ENCODE measurements at regions not wholly inside any gene's neighbourhood (a gene's known extent, or its start where the extent isn't known, plus 50 kb on each side); places are given as distances from the start of the nearest gene placed in this dataset.

- Histone ChIP-seq H3K9me2 (replicated peaks; ENCODE audit: low read depth, low read length) (no peaks in the 10 kb centered on the region), H3K4me1 (ENCODE audit: insufficient read depth, low read length, poor library complexity, severe bottlenecking) (peaks cover 15% of the 10 kb centered on the region), H3K79me2 (ENCODE audit: insufficient read depth, low read length) (no peaks in the 10 kb centered on the region), H3K27me3 (ENCODE audit: insufficient read depth, low read length, poor library complexity, severe bottlenecking) (no peaks in the 10 kb centered on the region), H3K9me3 (ENCODE audit: insufficient read depth, low read depth, low read length) (no peaks in the 10 kb centered on the region), H3K4me3 (ENCODE audit: low read length, poor library complexity, severe bottlenecking) (no peak overlapping the region), H2AFZ (ENCODE audit: low read length) (no peak overlapping the region), H3K9ac (ENCODE audit: low read depth, low read length, poor library complexity, severe bottlenecking) (no peak overlapping the region), H4K20me1 (ENCODE audit: insufficient read depth, low read length, poor library complexity, severe bottlenecking) (no peaks in the 10 kb centered on the region), H3F3A (ENCODE audit: low read depth) (no peaks in the 10 kb centered on the region), H3K4me2 (ENCODE audit: low read depth, low read length, poor library complexity, severe bottlenecking) (no peak overlapping the region), H3K36me3 (ENCODE audit: insufficient read depth, low read length) (no peaks in the 10 kb centered on the region)
- no peak for TF ChIP-seq EZH2phosphoT487 (IDR thresholded peaks at IDR 0.05; ENCODE audit: borderline replicate concordance)
- TF ChIP-seq CTCF (conservative IDR thresholded peaks at IDR 0.05; ENCODE audit: low read length) = no peak
These were observed 158.6 kb upstream of the DMRT1 start for GRCh38 chr9:682633-683508.

GRCh38 chr9:683509-684021, 157.9 kb upstream of the DMRT1 start:
- H3K9ac ChIP-seq (ENCODE audit: low read depth, low read length, poor library complexity, severe bottlenecking) = no peak overlapping the region
- H3K27me3 ChIP-seq (ENCODE audit: insufficient read depth, low read length, poor library complexity, severe bottlenecking) = no peaks in the 10 kb centered on the region
- H3F3A ChIP-seq (ENCODE audit: low read depth) = no peaks in the 10 kb centered on the region
- no peaks in the 10 kb centered on the region for H3K79me2 ChIP-seq (ENCODE audit: insufficient read depth, low read length)
- peaks cover 12% of the 10 kb centered on the region for H3K4me1 ChIP-seq (ENCODE audit: insufficient read depth, low read length, poor library complexity, severe bottlenecking)
- H3K9me2 ChIP-seq (replicated peaks; ENCODE audit: low read depth, low read length) = no peaks in the 10 kb centered on the region
- no peaks in the 10 kb centered on the region for H3K36me3 ChIP-seq (ENCODE audit: insufficient read depth, low read length)
- no peak overlapping the region for H2AFZ ChIP-seq (ENCODE audit: low read length)
- H3K9me3 ChIP-seq (ENCODE audit: insufficient read depth, low read depth, low read length) = no peaks in the 10 kb centered on the region
- no peak overlapping the region for H3K4me3 ChIP-seq (ENCODE audit: low read length, poor library complexity, severe bottlenecking)
- no peaks in the 10 kb centered on the region for H4K20me1 ChIP-seq (ENCODE audit: insufficient read depth, low read length, poor library complexity, severe bottlenecking)
- TF ChIP-seq CTCF (conservative IDR thresholded peaks at IDR 0.05; ENCODE audit: low read length) (no peak), EZH2phosphoT487 (IDR thresholded peaks at IDR 0.05; ENCODE audit: borderline replicate concordance) (no peak)
- H3K4me2 ChIP-seq (ENCODE audit: low read depth, low read length, poor library complexity, severe bottlenecking) = no peak overlapping the region

- TF ChIP-seq CTCF (conservative IDR thresholded peaks at IDR 0.05; ENCODE audit: low read length) (no peak), EZH2phosphoT487 (IDR thresholded peaks at IDR 0.05; ENCODE audit: borderline replicate concordance) (no peak)
- H3K4me1 ChIP-seq (ENCODE audit: insufficient read depth, low read length, poor library complexity, severe bottlenecking) = peaks cover 12% of the 10 kb centered on the region
- H3F3A ChIP-seq (ENCODE audit: low read depth) = no peaks in the 10 kb centered on the region
- no peaks in the 10 kb centered on the region for H3K79me2 ChIP-seq (ENCODE audit: insufficient read depth, low read length)
- H3K9me2 ChIP-seq (replicated peaks; ENCODE audit: low read depth, low read length) = no peaks in the 10 kb centered on the region
- no peak overlapping the region for H2AFZ ChIP-seq (ENCODE audit: low read length)
- no peak overlapping the region for H3K4me3 ChIP-seq (ENCODE audit: low read length, poor library complexity, severe bottlenecking)
- no peaks in the 10 kb centered on the region for H3K36me3 ChIP-seq (ENCODE audit: insufficient read depth, low read length)
- no peaks in the 10 kb centered on the region for H3K9me3 ChIP-seq (ENCODE audit: insufficient read depth, low read depth, low read length)
- H3K4me2 ChIP-seq (ENCODE audit: low read depth, low read length, poor library complexity, severe bottlenecking) = no peak overlapping the region
- H3K9ac ChIP-seq (ENCODE audit: low read depth, low read length, poor library complexity, severe bottlenecking) = no peak overlapping the region
- no peaks in the 10 kb centered on the region for H3K27me3 ChIP-seq (ENCODE audit: insufficient read depth, low read length, poor library complexity, severe bottlenecking)
- H4K20me1 ChIP-seq (ENCODE audit: insufficient read depth, low read length, poor library complexity, severe bottlenecking) = no peaks in the 10 kb centered on the region
These were observed 157.2 kb upstream of the DMRT1 start for GRCh38 chr9:684054-684890.
